Spinal cord (tissue), 9 donors: ENCODE measurements at regions not wholly inside any gene's neighbourhood (a gene's known extent, or its start where the extent isn't known, plus 50 kb on each side); places are given as distances from the start of the nearest gene placed in this dataset.
"Not testable (repeated sequence)": the region's sequence is repeated elsewhere in the genome, so short reads cannot be mapped to it uniquely, and the experiment has no call there.

ENCODE experiments used
- DNase-seq, 6 donors: peaks; one replicate each; pipeline versions ENCODE4 v3.0.0 to v3.0.0-alpha.2; 2013 to 2015; ENCODE audit warnings: low spot score in 6 of 6, low read depth in 4 of 6
- H3K27ac ChIP-seq: one replicate; pipeline ENCODE4 v1.5.1; 2013; ENCODE audit warnings: low read depth, low read length, control low read depth
- H3K27me3 ChIP-seq: one replicate; pipeline ENCODE4 v1.6.1; 2013; ENCODE audit warnings: low read length; ENCODE audit not compliant: control insufficient read depth, insufficient read depth
- H3K36me3 ChIP-seq: one replicate; pipeline ENCODE4 v1.6.1; 2013; ENCODE audit warnings: low read length; ENCODE audit not compliant: control insufficient read depth, insufficient read depth
- H3K4me1 ChIP-seq: one replicate; pipeline ENCODE4 v1.6.1; 2013; ENCODE audit warnings: low read length; ENCODE audit not compliant: control insufficient read depth, insufficient read depth
- H3K4me3 ChIP-seq: one replicate; pipeline ENCODE4 v1.5.1; 2013; ENCODE audit warnings: low read depth, low read length, control low read depth
- H3K9me3 ChIP-seq: one replicate; pipeline ENCODE4 v1.6.1; 2013; ENCODE audit warnings: low read length; ENCODE audit not compliant: control insufficient read depth, insufficient read depth
- WGBS: methylation state at CpG from one replicate; pipeline ENCODE4 v1.1.5; 2013; ENCODE audit warnings: missing lambda C conversion rate; ENCODE audit not compliant: insufficient coverage; 5-methylcytosine and 5-hydroxymethylcytosine counted together
- donor health status: healthy.

DNA sequence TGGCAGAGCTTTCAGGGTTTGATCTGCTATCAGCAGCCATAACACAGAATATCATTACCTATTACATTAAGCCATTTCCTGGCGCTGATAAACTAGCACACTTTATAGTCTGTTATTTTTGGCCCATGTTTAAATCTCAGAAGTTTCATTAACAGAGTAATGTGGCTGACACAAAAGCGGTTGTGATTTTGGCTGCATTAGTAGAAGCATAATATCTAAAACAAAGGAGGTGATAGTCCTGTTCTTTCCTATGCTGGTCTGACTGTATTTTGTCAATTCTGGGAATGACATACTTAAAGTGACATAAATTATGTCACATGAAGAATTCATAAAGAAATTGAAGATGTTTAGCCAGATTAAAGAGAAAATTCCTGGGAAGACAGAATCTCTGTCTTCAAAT is 151.3 kb upstream of the KCND3 start:
- WGBS = 100% methylated on average over 1 of the region's 2 CpGs
- no peaks in the 10 kb centered on the region for H3K36me3 ChIP-seq
- peaks cover 5% of the 10 kb centered on the region for H3K4me1 ChIP-seq
- no peaks in the 10 kb centered on the region for H3K9me3 ChIP-seq
- no peak for DNase-seq
- H3K27me3 ChIP-seq = no peaks in the 10 kb centered on the region
- H3K27ac ChIP-seq = no peak overlapping the region
- no peak overlapping the region for H3K4me3 ChIP-seq

DNA sequence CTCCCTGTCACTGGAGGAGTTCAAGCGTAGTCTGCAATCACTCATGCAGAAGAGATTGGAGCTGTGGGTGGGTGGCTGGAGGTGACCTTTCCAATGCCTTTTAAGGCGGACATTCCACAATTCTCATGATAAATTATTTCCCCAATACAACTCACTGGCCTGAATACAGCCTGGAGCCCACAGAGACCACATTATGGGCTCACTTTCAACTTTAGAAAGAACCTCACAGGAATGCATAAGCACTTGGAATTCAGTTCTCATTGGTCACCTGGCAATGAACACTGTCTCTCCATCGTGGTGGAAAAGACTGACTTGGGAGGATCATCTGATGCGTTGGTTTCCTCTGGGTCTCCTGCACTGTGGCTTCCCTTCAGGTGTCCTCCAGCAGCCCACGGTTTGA is 151.8 kb upstream of the KCND3 start:
- WGBS = 24% methylated on average over 4 of the region's 5 CpGs
- no peak for DNase-seq
- H3K36me3 ChIP-seq = no peaks in the 10 kb centered on the region

DNA sequence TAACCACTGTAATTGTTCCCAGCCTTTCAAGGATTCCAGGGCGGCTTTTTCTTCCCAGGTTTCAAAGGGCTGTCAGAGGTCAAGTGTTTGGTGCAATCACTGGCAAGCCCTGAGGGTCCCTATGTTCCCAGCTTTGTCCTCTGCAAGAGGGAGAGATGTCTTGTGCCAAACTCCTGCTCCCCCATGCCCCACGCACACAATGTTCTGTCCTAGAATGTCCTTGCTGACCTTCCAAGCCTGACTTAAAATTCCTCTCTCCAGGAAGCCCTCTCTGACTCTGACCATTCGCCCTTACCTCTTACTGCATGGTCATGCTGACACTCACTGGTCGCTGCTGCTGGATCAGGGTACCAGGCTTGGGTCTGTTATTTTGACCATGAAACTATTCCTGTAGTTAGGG is 152.5 kb upstream of the KCND3 start:
- H3K9me3 ChIP-seq = no peaks in the 10 kb centered on the region
- no peaks in the 10 kb centered on the region for H3K36me3 ChIP-seq
- H3K4me3 ChIP-seq = no peak overlapping the region
- no peak for DNase-seq
- WGBS = 62% methylated on average over 3 of the region's 4 CpGs
- H3K27me3 ChIP-seq = no peaks in the 10 kb centered on the region
- peaks cover 5% of the 10 kb centered on the region for H3K4me1 ChIP-seq
- H3K27ac ChIP-seq = no peak overlapping the region

More for the DNA sequence above, 151.8 kb upstream of the KCND3 start:
- H3K27me3 ChIP-seq = no peaks in the 10 kb centered on the region
- no peaks in the 10 kb centered on the region for H3K9me3 ChIP-seq
- H3K4me1 ChIP-seq = peaks cover 5% of the 10 kb centered on the region
- H3K4me3 ChIP-seq = no peak overlapping the region
- no peak overlapping the region for H3K27ac ChIP-seq

DNA sequence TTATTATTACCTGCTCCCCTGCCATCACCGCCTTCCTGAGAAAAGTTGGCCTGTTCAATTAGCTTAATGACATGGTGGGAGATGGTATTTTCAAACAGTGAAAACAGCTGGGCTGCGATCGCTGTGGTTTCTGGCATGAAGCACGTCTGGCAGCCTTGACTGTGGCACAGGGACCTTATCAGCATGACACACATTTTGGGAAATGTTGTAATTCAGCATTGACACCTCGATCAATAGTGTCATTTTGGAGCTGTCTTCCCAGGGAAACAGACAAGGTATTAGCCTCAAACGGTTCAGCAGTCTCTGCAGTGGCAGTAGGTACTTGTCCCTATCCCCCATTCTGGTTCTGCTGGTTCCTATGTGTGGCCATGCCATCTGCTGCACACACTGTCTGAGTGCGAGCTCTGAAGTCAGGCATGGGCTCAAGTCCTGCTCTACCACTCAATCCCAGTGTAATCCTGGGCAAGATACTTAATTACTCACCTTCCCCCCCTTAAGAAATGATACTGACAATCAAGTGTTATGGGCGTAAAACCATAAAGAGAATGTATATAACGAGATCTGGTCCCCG is 154.5 kb upstream of the KCND3 start:
- Histone ChIP-seq H3K4me1 (peaks cover 5% of the 10 kb centered on the region), H3K27me3 (no peaks in the 10 kb centered on the region), H3K36me3 (no peaks in the 10 kb centered on the region), H3K27ac (no peak overlapping the region), H3K9me3 (no peaks in the 10 kb centered on the region), H3K4me3 (no peak overlapping the region)
- 69% methylated on average over 9 of the region's 10 CpGs for WGBS
- peak in 1 of 6 donors; percentile 52 for DNase-seq

- 42% methylated on average over 3 of the region's 4 CpGs for WGBS
- no peak overlapping the region for H3K4me3 ChIP-seq
- H3K27me3 ChIP-seq = no peaks in the 10 kb centered on the region
- no peak overlapping the region for H3K27ac ChIP-seq
- peak in 2 of 6 donors; percentile 39 to 81 for DNase-seq
- H3K4me1 ChIP-seq = peaks cover 5% of the 10 kb centered on the region
- no peaks in the 10 kb centered on the region for H3K36me3 ChIP-seq
- H3K9me3 ChIP-seq = no peaks in the 10 kb centered on the region
These were observed 155.4 kb upstream of the KCND3 start for GRCh38 chr1:112144733-112145426.

GRCh38 chr1:112146201-112146715 is 156.8 kb upstream of the KCND3 start:
- H3K27me3 ChIP-seq = no peaks in the 10 kb centered on the region
- no peak overlapping the region for H3K4me3 ChIP-seq
- no peak overlapping the region for H3K27ac ChIP-seq
- no peak for DNase-seq
- H3K36me3 ChIP-seq = no peaks in the 10 kb centered on the region
- peaks cover 5% of the 10 kb centered on the region for H3K4me1 ChIP-seq
- no peaks in the 10 kb centered on the region for H3K9me3 ChIP-seq

- DNase-seq, H3K9me3 ChIP-seq, H3K4me3 ChIP-seq, H3K4me1 ChIP-seq, H3K27ac ChIP-seq, H3K36me3 ChIP-seq, H3K27me3 ChIP-seq: not testable (repeated sequence)
- 53% methylated on average over 8 of the region's 14 CpGs for WGBS
These were observed 170.7 kb upstream of the KCND3 start for GRCh38 chr1:112160214-112160613.

DNA sequence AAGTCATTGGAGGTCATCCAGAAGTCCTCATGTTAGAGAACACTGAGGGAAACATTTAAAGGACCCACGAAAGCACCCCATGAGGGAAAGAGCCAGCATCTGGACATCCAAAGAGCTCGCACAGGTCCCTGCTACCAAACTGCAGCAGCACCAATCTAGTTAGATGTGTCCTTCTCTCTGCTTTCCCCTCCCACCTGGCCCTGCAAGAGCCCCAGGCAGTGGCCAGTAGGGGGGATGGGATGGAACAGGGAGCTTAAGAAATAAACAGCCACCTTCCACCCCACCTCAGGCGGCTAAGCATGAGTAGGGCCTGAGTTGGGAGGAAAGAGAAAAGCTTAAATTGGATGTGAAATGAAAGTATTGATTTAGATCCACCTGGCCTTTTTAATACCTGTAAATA is 175.9 kb upstream of the KCND3 start:
- no peak for DNase-seq
- Histone ChIP-seq H3K4me1 (no peaks in the 10 kb centered on the region), H3K27me3 (no peaks in the 10 kb centered on the region), H3K9me3 (no peaks in the 10 kb centered on the region), H3K4me3 (no peak overlapping the region), H3K27ac (no peak overlapping the region), H3K36me3 (no peaks in the 10 kb centered on the region)
- WGBS = no CpG with 5 or more reads among the region's 3 CpGs

- Histone ChIP-seq H3K36me3 (no peaks in the 10 kb centered on the region), H3K4me3 (no peak overlapping the region), H3K27me3 (no peaks in the 10 kb centered on the region), H3K4me1 (no peaks in the 10 kb centered on the region), H3K27ac (no peak overlapping the region), H3K9me3 (no peaks in the 10 kb centered on the region)
- no peak for DNase-seq
These were observed 180.0 kb upstream of the KCND3 start for GRCh38 chr1:112169517-112169916.

DNA sequence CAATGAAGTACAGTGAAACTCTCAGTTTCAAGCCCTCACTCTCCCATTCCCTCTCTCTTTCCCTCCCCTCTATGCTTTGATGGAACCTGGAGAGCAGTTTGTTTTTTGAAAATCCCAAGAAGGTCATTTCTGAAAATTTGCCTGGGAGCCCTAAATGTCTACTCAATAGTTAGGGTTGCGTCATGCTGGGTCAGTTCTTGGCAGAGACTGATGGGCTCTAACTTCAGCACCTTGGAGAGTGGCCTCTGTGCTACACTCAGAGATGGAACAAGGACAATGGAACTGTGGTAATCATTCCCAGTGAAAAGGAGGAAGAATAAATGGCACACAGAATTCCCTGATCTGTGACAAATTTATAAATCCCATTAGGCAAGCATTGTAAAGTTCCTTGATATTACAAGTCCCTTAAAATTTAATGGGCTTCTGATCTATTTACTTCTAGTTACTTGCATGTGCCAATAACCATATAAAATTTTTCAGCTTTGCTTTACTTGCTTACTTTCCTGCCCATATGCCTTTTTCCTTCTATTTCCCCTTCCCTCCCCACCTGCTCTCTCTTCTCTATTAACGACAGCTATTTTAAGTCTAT is 182.9 kb upstream of the KCND3 start:
- H3K9me3 ChIP-seq = no peaks in the 10 kb centered on the region
- no peaks in the 10 kb centered on the region for H3K27me3 ChIP-seq
- H3K36me3 ChIP-seq = no peaks in the 10 kb centered on the region
- 0% methylated on average over 1 of the region's 2 CpGs for WGBS
- DNase-seq = peak; percentile 3 to 56 (median 18)
- H3K27ac ChIP-seq = no peak overlapping the region
- no peaks in the 10 kb centered on the region for H3K4me1 ChIP-seq
- H3K4me3 ChIP-seq = no peak overlapping the region
